ENCODE measurements at regions not wholly inside any gene's neighbourhood (a gene's known extent, or its start where the extent isn't known, plus 50 kb on each side); places are given as distances from the start of the nearest gene placed in this dataset.
"Not testable (repeated sequence)": the region's sequence is repeated elsewhere in the genome, so short reads cannot be mapped to it uniquely, and the experiment has no call there.

DNA sequence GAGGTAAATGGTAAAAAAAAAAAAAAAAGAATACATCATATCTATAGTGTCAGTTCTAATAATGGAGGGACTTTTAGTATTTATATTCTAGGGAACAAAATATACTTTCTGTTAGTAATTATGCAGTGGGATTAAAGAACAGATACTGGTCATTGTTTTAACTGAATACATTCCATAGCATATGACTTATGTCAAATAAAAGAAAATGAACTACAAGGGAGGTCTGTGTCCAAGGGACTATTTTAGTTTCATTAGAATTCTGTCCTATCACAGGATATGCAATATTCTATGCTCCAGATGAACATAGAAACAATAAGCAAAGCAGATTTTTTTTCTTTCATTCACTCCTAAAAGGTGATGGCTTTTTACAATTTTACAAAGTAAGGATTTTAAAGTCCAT is 154.2 kb upstream of the ZEB2 start:
- DNase-seq, result no peak

DNA sequence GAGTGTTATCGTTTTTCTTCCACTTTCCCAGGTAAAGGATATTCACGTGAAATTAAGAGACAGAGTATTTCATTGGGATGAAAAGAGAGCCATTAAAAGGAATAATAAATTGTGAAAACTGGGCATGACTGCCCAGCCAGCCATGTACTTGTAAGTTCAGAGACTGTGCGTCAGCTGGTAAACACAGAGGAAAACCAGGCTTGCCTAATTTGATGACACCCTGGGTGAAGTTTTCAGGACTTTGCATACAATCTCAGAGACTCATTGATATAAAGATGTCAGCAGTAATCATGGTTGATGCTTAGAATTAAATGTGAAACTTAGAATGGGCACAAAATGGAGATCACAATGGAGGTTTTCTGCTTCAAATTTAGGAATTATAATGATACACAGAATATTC is 153.5 kb upstream of the ZEB2 start:
- DNase-seq, result no peak

DNA sequence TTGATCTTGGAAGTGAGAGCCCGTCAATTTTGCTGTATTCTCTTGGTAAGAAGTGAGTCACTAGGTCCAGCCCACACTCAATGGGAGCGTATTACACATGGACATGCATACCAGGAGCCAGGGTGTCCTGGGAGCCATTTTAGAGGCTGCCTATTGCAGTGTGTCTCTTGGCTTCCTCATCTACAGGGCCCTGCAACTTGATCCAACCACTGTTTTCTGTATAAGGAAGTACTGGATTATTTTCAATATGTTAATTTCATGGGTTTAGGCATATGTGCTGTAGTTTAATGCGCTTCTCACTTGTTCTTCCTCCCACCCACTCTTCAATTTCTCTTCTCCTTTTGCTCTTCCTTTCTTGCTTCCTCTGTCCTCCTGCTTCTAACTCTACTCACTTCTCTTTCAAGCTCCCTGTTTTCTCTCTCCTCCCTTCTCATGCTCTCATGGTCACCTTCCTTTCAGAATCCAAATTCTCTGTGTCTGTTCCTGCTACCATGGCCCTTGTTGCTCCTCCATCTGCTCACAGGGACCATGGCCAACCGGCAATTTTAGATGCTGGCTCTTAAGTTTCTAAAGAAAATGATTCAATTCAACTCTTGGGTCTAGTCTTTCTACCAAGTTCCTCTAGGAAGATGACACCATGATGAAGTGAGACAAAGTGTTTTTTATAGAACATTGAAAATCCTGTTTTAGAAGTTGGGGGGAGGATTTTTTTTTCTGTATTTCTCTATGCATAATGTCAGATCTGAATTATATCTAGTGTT is 152.0 kb upstream of the ZEB2 start:
- DNase-seq, result no peak

GRCh38 chr2:144670738-144671137 is 150.8 kb upstream of the ZEB2 start:
- DNase-seq, result no peak

DNA sequence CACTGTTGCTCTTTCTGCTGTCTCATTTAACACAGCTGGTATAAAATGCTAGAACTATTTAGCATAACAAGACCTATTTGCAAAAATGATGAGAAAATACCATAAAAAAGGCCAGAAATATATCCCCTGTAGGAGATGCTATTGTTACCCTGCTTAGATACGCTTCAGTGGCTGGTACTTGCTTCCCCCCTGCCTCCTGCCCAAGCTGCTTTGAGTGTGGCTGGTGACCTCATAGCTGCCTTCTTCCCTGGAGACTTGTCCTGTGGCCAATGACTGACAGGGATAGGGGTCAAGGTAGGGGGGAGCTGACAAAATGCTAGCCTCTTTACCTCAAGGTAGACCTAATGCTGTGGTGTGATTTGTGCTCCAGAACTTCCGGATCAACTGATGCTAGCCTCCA is 150.2 kb upstream of the ZEB2 start:
- DNase-seq, result no peak

DNA sequence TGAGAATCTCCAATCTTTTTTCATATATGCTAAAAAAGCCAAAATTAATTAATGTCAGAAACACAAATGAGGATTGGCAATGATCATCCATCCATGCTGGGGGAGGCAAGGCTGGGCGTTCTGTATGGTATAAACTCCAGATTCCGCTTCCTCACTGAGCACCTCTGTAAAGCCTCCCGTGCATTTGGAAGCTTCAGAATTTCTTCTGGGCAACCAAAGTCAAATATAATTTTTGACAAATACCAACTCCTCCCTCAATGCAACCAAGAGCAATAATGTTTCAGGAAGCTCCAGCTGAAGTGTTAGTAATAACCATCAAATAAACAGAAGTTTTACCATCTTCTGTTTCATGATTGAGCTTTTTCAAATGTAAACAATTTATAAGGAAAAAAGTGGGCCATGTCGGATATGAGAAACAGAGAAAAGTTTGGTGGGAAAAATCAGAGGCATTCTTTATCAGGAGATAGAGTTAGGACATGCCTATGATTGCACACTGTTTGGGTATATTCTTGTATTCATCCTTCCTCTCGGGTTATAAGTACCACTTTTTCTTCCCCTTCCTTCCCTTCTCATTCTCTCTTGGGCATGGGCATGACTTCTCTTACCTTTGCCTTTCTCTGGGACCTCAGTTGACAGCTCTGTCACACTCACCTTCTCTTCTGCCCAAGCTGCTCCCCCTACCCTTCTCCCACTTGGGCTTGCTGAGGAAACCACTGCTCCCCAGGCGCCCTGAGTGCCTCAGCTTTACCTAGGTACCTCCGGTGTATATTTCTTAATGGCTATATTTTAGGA is 149.5 kb upstream of the ZEB2 start:
- no peak for DNase-seq

GRCh38 chr2:144668493-144669110 is 148.7 kb upstream of the ZEB2 start:
- DNase-seq, result no peak

- peak; percentile 4 for DNase-seq
Observed at GRCh38 chr2:144666032-144666431, 146.1 kb upstream of the ZEB2 start.

- no peak for DNase-seq
Observed at GRCh38 chr2:144663207-144663606, 143.3 kb upstream of the ZEB2 start.

DNA sequence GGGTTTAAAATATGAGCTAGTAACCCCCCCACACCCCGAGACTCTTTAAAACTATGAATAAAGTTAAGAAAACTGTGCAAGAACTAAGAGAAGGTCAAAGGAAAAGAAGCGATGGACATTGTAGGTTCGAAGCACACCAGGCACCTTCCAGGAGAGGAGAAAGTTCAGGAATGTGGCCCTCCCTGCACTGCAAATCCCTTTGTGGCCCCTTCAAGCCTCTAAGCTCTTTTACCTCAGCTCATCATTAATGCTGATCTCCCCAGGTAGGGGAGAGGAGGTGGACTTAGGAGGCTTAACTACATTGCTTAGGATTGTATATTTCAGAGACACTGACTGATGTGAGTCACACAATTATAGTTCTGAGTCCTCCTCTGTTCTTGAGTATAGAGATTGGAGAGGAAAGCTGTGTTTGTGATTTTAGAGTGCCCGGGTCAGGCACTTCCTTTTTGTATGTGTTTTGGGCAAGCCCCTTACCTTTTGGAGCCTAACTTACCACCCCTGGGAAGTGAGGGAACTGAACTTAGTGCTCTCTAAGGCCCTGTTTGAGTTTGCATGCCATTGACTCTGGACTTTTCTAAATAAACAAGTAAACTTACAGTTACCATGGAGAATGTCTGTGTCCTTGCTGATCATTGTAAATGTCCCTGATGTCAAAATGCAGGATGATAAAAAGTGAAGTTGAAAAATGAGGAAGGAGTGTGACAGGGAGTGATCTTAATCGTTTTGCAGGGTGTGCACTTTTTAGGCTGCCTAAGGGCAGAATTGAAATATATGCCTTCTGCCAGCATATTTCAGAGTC is 140.8 kb upstream of the ZEB2 start:
- no peak for DNase-seq

DNA sequence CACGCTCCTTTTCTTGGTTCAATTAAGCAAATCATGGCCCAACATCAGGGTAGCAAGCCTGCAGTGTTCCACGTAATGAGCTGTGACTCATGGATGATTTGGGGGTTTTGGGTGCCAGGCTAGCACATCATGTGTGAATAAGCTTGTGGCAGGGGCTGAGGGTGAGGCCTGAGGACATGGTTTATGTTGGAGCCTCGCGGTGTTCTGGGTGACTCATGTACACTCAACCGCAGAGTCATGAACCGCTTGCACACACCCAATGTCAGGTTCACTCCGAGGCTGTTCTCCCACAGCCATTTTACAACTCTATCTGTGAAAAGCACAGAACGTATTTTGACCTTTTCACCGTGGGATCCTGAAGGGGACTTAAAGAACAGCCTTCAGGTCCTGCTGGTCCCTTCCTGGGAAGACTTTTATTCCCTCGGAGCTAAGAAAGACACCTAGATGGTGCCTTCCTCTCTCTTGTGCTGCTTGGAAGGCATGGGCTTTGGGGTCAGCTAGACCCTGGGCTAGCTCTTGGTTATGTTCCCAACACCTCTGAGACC is 139.9 kb upstream of the ZEB2 start:
- DNase-seq, result no peak

DNA sequence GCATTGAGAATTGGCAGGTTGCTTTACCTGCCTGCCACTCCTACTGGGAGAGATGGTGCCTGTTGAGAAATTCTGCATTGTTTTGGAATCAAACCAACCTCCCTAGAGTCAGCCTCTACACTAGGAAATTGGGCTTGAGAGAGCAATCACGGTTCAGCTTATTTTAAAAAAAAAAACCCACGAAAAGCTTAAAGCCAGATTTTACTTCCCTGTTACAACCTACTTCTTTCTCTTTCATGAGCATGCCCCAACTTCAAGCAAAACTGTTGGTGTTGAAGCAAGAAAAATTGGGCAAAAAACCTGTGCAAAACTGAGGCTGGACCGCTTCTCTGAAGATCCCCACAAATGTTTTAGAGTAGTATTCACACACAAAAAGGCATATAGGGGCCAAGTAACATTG is 134.6 kb upstream of the ZEB2 start:
- DNase-seq, result no peak

DNA sequence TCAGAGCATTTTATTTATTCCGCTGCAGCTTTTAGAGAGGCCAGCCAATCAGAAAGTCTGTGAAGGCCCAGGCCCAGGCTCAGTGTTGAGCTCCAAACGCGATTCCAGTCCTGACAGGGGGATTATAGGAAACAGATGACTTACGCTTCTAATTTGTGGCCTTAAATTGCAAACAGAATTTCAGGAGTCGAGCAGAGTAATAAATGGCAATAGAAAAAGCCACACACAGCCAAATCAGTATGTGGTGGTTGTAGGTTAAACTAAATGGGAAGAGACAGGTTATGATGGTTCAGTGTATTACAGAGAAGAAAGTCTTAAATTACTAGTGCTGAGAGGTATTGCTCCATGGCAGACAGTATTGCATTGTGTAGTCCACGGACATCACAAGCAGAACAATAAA is 131.0 kb upstream of the ZEB2 start:
- DNase-seq, result no peak

- no peak for DNase-seq
Observed at GRCh38 chr2:144648837-144649465, 129.0 kb upstream of the ZEB2 start.

GRCh38 chr2:144645083-144645778 is 125.3 kb upstream of the ZEB2 start:
- DNase-seq, result no peak

DNA sequence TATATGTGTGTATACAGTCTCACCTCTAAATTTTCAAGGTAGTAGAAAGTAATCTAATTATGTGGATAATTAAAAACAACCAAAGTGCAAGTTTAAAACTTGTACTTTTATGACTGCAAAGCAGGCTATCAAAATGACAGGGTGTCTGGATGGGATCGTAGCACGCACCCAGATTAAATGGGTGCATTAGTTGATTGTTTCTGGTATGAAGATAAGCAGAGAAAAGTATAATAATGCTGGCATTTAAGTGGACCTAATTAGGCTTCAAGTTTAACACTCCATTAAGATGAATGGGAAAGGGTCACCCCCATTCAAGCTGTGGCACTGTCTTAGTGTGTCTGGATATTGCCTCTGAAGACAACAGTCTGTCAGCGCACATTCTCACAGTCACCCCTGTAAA is 124.6 kb upstream of the ZEB2 start:
- DNase-seq, result no peak

DNA sequence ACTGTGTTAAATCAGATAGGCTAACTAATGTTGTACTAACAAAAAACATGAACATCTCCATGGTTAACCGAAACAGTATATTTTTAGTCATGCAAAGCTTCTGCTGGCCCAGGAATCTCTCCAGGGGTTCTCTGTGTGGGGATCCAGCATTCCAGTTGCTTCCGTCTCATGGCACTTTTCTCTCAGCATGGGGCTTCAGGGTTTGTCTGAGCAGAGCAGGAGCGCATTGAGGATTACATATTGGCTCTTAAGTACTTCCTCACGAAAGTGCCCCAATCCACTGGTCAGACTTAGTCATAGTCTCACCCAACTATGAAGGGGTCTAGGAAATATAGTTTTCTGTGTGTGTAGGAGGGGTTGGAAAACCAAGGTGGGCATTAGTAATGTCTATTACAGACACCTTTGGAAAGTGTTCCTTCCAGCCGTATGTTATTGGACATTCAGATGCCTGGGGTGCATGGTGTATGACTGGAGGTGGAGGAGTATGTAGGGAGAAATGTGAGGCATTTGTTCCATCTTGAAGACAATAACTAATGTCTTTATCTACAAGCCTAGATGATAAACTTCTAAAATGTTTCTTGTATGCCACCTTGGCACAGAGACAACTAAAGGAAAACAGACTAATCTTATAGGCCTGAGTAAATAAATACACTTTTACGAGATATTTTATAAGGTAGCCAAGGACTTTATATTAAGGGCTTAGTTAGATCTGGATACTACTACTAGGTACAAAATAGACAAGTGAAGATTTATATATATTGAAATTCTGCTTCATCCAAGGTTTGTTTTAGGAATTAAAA is 123.8 kb upstream of the ZEB2 start:
- no peak for DNase-seq

- no peak for DNase-seq
Observed at GRCh38 chr2:144642856-144643255, 122.9 kb upstream of the ZEB2 start.

DNA sequence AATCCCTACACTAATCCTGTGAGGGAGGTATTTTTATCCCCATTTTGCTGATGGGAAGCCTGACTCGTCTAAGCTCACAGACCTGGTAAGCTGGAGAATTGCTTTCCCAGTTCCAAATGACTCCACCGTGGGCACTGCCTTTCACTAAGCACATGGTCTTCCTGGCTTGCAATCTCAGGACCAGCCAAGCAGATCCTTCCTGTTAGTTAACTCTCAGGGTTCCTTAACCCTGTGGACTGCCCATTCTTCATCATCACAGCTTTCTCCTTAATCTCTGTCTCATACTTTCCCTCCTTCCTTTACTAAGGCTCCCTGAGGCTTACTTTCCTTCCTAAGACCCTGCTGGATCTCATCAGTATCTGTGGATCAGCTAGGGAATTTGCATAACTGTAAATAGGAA is 122.2 kb upstream of the ZEB2 start:
- no peak for DNase-seq

GRCh38 chr2:144638250-144638649 is 118.3 kb upstream of the ZEB2 start:
- not testable (repeated sequence) for DNase-seq

- not testable (repeated sequence) for DNase-seq
Observed at GRCh38 chr2:144636860-144637259, 116.9 kb upstream of the ZEB2 start.
